ENCODE measurements at regions not wholly inside any gene's neighbourhood (a gene's known extent, or its start where the extent isn't known, plus 50 kb on each side); places are given as distances from the start of the nearest gene placed in this dataset.

DNA sequence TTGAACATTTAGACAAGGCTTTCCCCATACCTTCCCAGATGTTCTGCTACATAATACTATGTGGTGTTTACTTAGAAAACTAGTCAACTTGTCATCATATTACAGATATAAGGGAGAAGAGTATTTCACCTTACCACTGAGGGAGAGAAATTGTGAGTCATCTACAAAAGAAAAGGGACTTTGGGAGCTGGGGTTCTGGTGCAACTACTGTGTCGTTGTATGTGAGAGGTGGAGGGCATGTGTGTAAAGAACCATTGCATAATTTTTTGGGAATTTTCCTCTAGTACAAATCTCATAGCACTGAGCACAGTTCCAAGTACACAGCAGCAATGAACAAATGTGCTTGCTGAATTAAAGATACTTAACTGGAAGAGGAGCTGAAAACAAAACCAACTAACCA lies 665.6 kb downstream of the DHX35 start:
- no peaks in the 10 kb centered on the region for H3K9me3 ChIP-seq (ENCODE audit: control insufficient read depth, insufficient read depth, low read length)
- H4K20me1 ChIP-seq (ENCODE audit: control insufficient read depth, insufficient read depth, low read depth, low read length) = no peaks in the 10 kb centered on the region
- H3K4me1 ChIP-seq (ENCODE audit: control insufficient read depth, low read length) = no peaks in the 10 kb centered on the region
- no peak overlapping the region for H3K4me2 ChIP-seq (ENCODE audit: low read length)
- H3F3A ChIP-seq (ENCODE audit: control insufficient read depth, insufficient read depth) = no peaks in the 10 kb centered on the region
- H3K36me3 ChIP-seq (ENCODE audit: control insufficient read depth, low read length) = no peaks in the 10 kb centered on the region
- H3K9me2 ChIP-seq (replicated peaks; ENCODE audit: control insufficient read depth, low read length) = no peaks in the 10 kb centered on the region
- no peak overlapping the region for H3K27ac ChIP-seq (ENCODE audit: low read depth, low read length)
- H3K27me3 ChIP-seq (ENCODE audit: control insufficient read depth, low read length) = peaks cover 5% of the 10 kb centered on the region; the same call in 1 of the 2 replicates
- no peak overlapping the region for H3K4me3 ChIP-seq (ENCODE audit: low read length)
- TF ChIP-seq, protein P1, sequence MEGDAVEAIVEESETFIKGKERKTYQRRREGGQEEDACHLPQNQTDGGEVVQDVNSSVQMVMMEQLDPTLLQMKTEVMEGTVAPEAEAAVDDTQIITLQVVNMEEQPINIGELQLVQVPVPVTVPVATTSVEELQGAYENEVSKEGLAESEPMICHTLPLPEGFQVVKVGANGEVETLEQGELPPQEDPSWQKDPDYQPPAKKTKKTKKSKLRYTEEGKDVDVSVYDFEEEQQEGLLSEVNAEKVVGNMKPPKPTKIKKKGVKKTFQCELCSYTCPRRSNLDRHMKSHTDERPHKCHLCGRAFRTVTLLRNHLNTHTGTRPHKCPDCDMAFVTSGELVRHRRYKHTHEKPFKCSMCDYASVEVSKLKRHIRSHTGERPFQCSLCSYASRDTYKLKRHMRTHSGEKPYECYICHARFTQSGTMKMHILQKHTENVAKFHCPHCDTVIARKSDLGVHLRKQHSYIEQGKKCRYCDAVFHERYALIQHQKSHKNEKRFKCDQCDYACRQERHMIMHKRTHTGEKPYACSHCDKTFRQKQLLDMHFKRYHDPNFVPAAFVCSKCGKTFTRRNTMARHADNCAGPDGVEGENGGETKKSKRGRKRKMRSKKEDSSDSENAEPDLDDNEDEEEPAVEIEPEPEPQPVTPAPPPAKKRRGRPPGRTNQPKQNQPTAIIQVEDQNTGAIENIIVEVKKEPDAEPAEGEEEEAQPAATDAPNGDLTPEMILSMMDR (IDR thresholded peaks at IDR 0.05; ENCODE audit: low read depth, low read length, poor library complexity, severe bottlenecking) = no peak
- TF ChIP-seq EZH2phosphoT487 (IDR thresholded peaks at IDR 0.05; ENCODE audit: borderline replicate concordance, low read length) = no peak
- no peaks in the 10 kb centered on the region for H3K79me2 ChIP-seq (ENCODE audit: control insufficient read depth, low read length)

DNA sequence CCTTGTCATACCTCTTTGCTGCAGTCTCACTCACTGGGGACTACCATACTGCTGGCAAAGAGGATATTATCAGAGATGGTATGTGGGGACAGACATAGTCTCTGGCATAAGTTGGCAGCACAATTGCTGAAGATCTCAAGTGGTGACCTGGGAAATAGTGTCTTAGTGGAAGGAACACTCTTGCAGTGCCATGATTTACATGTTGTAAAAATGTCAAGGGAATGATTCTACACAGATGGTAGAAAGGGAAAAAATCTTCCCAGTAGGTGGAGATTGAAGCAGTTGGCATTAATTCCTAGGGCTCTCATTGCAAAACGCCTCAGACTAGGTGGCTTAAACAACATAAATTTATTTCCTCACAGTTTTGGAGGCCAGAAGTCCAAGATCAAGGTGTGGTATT lies 662.2 kb downstream of the DHX35 start:
- Histone ChIP-seq H3K36me3 (ENCODE audit: control insufficient read depth, low read length) (no peaks in the 10 kb centered on the region), H3K4me2 (ENCODE audit: low read length) (no peak overlapping the region), H3K27ac (ENCODE audit: low read depth, low read length) (no peak overlapping the region), H3F3A (ENCODE audit: control insufficient read depth, insufficient read depth) (no peaks in the 10 kb centered on the region), H4K20me1 (ENCODE audit: control insufficient read depth, insufficient read depth, low read depth, low read length) (no peaks in the 10 kb centered on the region), H3K4me3 (ENCODE audit: low read length) (no peak overlapping the region), H3K4me1 (ENCODE audit: control insufficient read depth, low read length) (no peaks in the 10 kb centered on the region), H3K9me2 (replicated peaks; ENCODE audit: control insufficient read depth, low read length) (no peaks in the 10 kb centered on the region), H3K79me2 (ENCODE audit: control insufficient read depth, low read length) (no peaks in the 10 kb centered on the region), H3K27me3 (ENCODE audit: control insufficient read depth, low read length) (no peaks in the 10 kb centered on the region), H3K9me3 (ENCODE audit: control insufficient read depth, insufficient read depth, low read length) (no peaks in the 10 kb centered on the region)
- TF ChIP-seq EZH2phosphoT487 (IDR thresholded peaks at IDR 0.05; ENCODE audit: borderline replicate concordance, low read length) = no peak
- TF ChIP-seq, protein P1 (IDR thresholded peaks at IDR 0.05; ENCODE audit: low read depth, low read length, poor library complexity, severe bottlenecking) = no peak

DNA sequence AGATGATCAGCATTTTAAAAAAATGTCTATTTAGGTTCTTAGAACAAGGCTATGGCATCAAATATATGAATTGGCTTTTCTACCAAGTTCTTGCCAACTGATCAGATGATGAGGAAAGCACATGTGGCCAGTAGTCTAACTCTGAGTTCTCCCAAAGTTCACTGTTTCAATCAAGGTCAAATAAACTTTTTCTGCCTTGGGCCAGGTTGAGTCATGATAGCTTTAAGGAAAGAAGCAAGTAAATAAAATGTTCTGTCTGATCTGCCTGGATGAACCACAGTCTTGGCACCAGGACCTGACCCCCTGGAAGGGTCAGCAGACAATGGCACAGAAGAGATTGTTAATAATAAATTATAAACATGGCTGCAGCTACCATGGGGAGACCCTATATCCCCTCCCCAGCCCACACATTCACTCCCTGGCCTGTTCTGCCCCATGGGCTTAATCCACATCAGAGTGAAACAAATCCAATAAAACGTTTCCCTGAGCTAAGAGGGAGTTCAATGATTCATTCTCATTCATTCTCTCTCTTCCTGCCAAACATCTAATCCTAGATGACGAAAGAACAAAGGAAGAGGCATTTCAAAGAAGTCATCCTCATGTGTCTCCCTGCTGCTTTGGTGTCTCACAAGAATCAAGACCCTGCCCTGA lies 661.6 kb downstream of the DHX35 start:
- Histone ChIP-seq H3F3A (ENCODE audit: control insufficient read depth, insufficient read depth) (no peaks in the 10 kb centered on the region), H3K36me3 (ENCODE audit: control insufficient read depth, low read length) (no peaks in the 10 kb centered on the region), H3K79me2 (ENCODE audit: control insufficient read depth, low read length) (no peaks in the 10 kb centered on the region), H3K27ac (ENCODE audit: low read depth, low read length) (no peak overlapping the region), H3K9me3 (ENCODE audit: control insufficient read depth, insufficient read depth, low read length) (no peaks in the 10 kb centered on the region), H3K27me3 (ENCODE audit: control insufficient read depth, low read length) (no peaks in the 10 kb centered on the region), H3K4me3 (ENCODE audit: low read length) (no peak overlapping the region), H3K4me1 (ENCODE audit: control insufficient read depth, low read length) (no peaks in the 10 kb centered on the region), H3K4me2 (ENCODE audit: low read length) (no peak overlapping the region), H4K20me1 (ENCODE audit: control insufficient read depth, insufficient read depth, low read depth, low read length) (no peaks in the 10 kb centered on the region), H3K9me2 (replicated peaks; ENCODE audit: control insufficient read depth, low read length) (no peaks in the 10 kb centered on the region)
- TF ChIP-seq, protein P1 (IDR thresholded peaks at IDR 0.05; ENCODE audit: low read depth, low read length, poor library complexity, severe bottlenecking) = no peak
- TF ChIP-seq EZH2phosphoT487 (IDR thresholded peaks at IDR 0.05; ENCODE audit: borderline replicate concordance, low read length) = no peak

Data from DOHH2 (cell line).